LNCAP (cell line): ENCODE measurements at regions not wholly inside any gene's neighbourhood (a gene's known extent, or its start where the extent isn't known, plus 50 kb on each side); places are given as distances from the start of the nearest gene placed in this dataset.

ENCODE experiments used
- TF ChIP-seq, protein P1 (sequence below): fragments of 450-650 bp; IDR thresholded peaks from 2 replicates; pipeline ENCODE4 v1.5.1; 2017; ENCODE audit warnings: mild to moderate bottlenecking

DNA sequence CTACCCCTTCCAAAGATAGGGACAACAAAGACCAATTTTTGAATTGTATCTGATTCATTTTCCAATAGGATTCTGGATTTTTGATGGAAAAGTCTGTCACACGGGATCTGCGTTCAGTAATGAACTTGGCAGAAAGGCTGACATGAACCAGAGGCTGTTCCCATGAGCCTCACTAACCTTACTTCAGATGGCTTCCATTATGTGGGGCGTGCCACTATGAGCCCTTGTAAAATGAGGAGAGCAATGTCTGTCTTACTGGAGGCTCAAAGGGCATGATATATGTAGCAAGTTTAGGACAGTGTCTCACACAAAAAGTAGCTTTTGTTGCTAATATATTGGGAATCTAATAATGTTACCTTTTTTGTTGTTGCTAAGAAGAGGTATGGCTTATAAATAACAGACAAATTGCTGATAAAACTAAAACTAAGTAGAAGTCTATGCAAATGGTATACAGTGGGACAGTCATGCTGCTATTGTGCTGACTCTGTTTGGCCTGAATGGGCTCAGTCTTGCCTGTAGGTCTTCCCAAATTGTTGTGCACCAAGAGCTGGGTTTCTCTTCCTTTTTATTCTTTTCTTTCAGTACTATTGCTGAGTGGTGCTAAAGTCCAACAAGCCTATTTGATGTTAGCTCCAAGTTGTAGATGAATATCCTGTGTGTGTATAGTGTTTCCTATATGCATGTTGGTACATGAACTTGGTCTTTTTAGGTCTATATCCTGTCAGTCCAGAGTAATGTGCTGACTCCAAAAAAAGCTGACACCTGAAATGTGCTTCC lies 132.1 kb downstream of the SPRY1 start:
- TF ChIP-seq, protein P1, sequence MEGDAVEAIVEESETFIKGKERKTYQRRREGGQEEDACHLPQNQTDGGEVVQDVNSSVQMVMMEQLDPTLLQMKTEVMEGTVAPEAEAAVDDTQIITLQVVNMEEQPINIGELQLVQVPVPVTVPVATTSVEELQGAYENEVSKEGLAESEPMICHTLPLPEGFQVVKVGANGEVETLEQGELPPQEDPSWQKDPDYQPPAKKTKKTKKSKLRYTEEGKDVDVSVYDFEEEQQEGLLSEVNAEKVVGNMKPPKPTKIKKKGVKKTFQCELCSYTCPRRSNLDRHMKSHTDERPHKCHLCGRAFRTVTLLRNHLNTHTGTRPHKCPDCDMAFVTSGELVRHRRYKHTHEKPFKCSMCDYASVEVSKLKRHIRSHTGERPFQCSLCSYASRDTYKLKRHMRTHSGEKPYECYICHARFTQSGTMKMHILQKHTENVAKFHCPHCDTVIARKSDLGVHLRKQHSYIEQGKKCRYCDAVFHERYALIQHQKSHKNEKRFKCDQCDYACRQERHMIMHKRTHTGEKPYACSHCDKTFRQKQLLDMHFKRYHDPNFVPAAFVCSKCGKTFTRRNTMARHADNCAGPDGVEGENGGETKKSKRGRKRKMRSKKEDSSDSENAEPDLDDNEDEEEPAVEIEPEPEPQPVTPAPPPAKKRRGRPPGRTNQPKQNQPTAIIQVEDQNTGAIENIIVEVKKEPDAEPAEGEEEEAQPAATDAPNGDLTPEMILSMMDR, result no peak

DNA sequence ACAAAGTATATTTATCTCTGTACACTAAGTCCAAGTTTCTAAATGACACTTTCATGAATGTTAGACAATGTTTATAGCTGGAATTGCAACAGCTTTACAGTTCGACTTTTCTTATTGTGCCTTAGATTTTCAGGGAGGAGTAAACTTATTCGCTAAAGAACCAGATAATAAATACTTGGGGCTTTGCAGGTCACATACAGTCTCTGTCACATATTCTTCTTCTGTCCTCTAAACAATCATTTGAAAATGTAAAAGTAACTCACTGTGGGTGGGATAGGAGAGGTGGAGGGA lies 132.6 kb downstream of the SPRY1 start:
- TF ChIP-seq, protein P1, result no peak

DNA sequence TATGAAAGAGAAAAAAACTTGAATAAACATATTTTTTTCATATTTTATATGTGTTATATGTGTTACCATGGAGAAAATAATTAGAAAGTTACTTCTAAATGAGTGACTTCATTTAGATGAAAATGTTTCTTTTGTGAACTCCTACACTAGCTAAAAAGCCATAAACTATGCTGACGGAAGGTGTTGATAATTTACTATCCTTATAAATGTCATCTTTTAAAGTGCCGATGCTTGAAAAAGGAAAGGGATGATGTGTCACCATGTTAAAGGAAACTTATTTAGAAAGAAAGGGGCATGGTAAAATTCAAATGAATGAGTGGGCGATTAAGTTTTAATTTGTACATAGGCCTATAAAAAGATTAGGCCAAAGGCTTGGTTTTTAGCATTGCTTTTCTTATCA lies 133.8 kb downstream of the SPRY1 start:
- TF ChIP-seq, protein P1, result no peak

DNA sequence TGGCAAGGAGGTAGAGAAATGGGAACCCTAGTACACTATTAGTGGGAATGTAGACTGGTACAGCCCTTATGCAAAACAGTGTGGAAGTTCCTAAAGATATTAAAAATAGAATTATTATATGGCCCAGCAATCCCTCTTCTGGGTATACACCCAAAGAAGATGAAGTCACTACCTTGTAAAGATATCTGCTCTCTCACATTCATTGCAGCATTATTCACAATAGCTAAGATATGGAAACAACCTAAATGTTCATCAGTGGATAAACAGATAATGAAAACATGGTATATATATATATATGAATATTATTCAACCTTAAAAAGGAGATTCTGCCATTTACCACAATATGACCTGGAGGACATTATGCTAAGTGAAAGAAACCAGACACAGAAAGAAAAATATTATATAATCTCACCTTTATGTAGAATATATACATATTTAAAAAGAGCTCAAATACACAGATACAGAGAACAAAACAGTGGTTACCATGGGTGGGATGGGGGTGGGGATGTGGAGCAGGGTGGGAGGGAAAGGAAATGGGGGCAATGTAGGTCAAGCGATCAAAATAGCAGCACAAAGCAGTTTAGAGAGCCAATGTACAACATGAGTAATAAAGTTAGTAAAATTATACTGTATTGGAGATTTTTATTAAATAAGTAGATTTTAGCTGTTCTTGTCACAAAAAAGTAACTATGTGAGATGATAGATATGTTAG lies 138.6 kb downstream of the SPRY1 start:
- TF ChIP-seq, protein P1, result no peak

DNA sequence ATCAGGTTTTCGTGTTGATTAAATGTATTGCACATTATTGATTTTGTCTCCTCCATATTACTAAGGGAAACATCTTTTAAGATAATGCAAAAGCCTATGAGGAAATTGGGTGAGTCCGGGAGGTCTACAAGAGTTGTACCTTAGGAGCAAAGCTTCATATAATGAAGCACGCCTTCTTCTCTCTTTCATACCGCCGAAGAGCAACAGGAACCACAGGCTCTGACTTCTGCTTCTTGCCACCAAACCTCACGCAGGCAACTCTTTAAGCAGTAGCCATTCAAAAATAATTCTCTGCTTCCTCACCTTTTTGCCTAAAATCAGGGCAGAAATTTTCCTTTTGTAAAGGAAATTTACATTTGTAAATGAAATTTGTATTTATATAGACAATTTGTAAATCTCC lies 139.6 kb downstream of the SPRY1 start:
- TF ChIP-seq, protein P1, result no peak

DNA sequence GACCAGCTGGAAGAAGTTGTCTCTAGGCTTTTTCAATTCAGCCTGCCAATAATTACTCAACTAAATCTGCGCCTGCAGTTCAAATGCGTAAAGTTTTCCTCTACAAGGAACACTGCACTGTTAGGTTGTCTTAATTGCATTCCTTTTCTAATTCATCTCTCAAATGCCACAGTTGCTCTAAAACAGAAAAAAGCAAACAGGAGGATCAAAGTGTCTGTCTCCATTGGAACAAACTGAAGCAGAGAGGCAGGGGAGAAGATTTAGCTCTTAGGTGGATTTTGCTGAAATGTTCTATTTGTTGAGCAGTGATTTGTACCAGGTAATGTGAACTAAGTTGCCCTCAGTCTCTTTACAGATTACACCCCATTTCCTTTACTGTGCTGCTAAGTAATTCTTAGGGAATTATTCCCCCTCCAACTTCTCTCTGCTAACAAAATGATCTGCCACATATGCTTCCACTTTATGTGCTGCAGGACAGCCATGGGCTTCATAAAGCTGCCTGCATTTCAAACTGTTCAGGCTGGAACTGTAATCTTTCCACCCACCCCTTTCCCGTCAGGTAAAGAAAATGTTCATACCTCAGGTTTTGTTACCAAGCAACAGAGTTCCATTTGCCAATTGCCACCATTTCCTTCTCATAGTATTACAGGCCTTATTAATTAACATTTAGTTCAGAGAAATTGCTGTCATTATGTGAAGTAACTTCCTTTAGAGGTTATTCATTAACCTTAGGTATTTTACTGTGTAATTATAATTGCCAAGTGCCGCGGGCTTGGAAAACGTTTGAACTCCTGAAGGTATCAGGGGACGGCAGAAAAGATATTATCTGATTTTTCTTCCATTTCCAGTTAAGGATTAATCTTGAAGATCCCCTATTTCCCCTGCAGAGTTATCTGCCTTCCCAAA lies 149.3 kb downstream of the SPRY1 start:
- TF ChIP-seq, protein P1, result no peak

DNA sequence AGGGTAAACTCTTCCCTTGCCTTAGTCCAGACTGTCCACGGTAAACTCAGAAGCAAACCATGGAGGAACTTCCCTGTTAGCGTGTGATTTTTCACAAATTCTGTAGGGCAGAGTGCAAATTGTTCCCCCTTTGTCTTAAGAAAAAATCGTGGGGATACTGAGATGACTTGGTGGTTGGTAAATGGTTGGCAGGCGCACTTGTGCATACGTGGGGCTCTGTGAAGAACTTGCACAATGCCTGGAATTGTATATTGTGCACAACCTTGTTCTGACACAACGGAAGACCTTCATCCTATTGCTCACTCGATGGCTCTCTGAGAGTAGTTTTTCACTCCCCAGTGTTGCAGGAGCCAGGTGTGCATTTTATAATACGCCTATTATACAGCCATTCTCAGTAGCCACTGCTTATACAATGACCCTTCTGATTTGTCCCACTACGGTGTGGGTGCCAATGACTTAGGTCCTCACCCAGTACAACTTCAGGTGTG lies 150.0 kb downstream of the SPRY1 start:
- TF ChIP-seq, protein P1, result no peak
